ENCODE measurements at regions not wholly inside any gene's neighbourhood (a gene's known extent, or its start where the extent isn't known, plus 50 kb on each side); places are given as distances from the start of the nearest gene placed in this dataset.
"Not testable (repeated sequence)": the region's sequence is repeated elsewhere in the genome, so short reads cannot be mapped to it uniquely, and the experiment has no call there.

GRCh38 chr2:138309760-138310159 lies 191.8 kb upstream of the SPOPL start:
- no peak for TF ChIP-seq CTCF (IDR thresholded peaks at IDR 0.05; ENCODE audit: extremely low read depth, insufficient read depth, missing control alignments)
- no peak for DNase-seq (ENCODE audit: low spot score)
- in situ Hi-C loops (cut with MboI; ENCODE audit: low pct_unique_long_range_greater_than_20kb, low sequenced_read_pairs, unreplicated experiment) = no loop called here

- in situ Hi-C loops (cut with MboI; ENCODE audit: low pct_unique_long_range_greater_than_20kb, low sequenced_read_pairs, unreplicated experiment) = no loop called here
- DNase-seq (ENCODE audit: low spot score) = no peak
- no peak for TF ChIP-seq CTCF (IDR thresholded peaks at IDR 0.05; ENCODE audit: extremely low read depth, insufficient read depth, missing control alignments)
These were observed 189.5 kb upstream of the SPOPL start for GRCh38 chr2:138312061-138312460.

- DNase-seq (ENCODE audit: low spot score); in situ Hi-C loops (cut with MboI; ENCODE audit: low pct_unique_long_range_greater_than_20kb, low sequenced_read_pairs, unreplicated experiment): not testable (repeated sequence)
These were observed 186.0 kb upstream of the SPOPL start for GRCh38 chr2:138315619-138316018.

GRCh38 chr2:138319616-138320015 lies 182.0 kb upstream of the SPOPL start:
- no peak for DNase-seq (ENCODE audit: low spot score)
- TF ChIP-seq CTCF (IDR thresholded peaks at IDR 0.05; ENCODE audit: extremely low read depth, insufficient read depth, missing control alignments) = no peak
- in situ Hi-C loops (cut with MboI; ENCODE audit: low pct_unique_long_range_greater_than_20kb, low sequenced_read_pairs, unreplicated experiment) = no loop called here

GRCh38 chr2:138321458-138321857 lies 180.1 kb upstream of the SPOPL start:
- in situ Hi-C loops (cut with MboI; ENCODE audit: low pct_unique_long_range_greater_than_20kb, low sequenced_read_pairs, unreplicated experiment) = no loop called here
- DNase-seq (ENCODE audit: low spot score) = no peak
- no peak for TF ChIP-seq CTCF (IDR thresholded peaks at IDR 0.05; ENCODE audit: extremely low read depth, insufficient read depth, missing control alignments)

- DNase-seq (ENCODE audit: low spot score) = no peak
- TF ChIP-seq CTCF (IDR thresholded peaks at IDR 0.05; ENCODE audit: extremely low read depth, insufficient read depth, missing control alignments) = no peak
- in situ Hi-C loops (cut with MboI; ENCODE audit: low pct_unique_long_range_greater_than_20kb, low sequenced_read_pairs, unreplicated experiment) = no loop called here
These were observed 178.0 kb upstream of the SPOPL start for GRCh38 chr2:138323382-138324067.

GRCh38 chr2:138324068-138324771 lies 177.3 kb upstream of the SPOPL start:
- in situ Hi-C loops (cut with MboI; ENCODE audit: low pct_unique_long_range_greater_than_20kb, low sequenced_read_pairs, unreplicated experiment) = no loop called here
- no peak for DNase-seq (ENCODE audit: low spot score)
- TF ChIP-seq CTCF (IDR thresholded peaks at IDR 0.05; ENCODE audit: extremely low read depth, insufficient read depth, missing control alignments) = no peak
